ENCODE measurements at regions not wholly inside any gene's neighbourhood (a gene's known extent, or its start where the extent isn't known, plus 50 kb on each side); places are given as distances from the start of the nearest gene placed in this dataset.
"Not testable (repeated sequence)": the region's sequence is repeated elsewhere in the genome, so short reads cannot be mapped to it uniquely, and the experiment has no call there.

GRCh38 chr15:78708713-78709260 lies 67.8 kb upstream of the CHRNB4 start:
- Mint-ChIP-seq H3K36me3 (ENCODE audit: insufficient read depth, unreplicated experiment) (no peaks in the 10 kb centered on the region), H3K27ac (ENCODE audit: low read depth, unreplicated experiment) (no peak overlapping the region), H3K4me1 (ENCODE audit: insufficient read depth, unreplicated experiment) (no peaks in the 10 kb centered on the region), H3K9me3 (ENCODE audit: unreplicated experiment) (peaks cover 8% of the 10 kb centered on the region), H3K27me3 (ENCODE audit: insufficient read depth, unreplicated experiment) (peaks cover 40% of the 10 kb centered on the region), H3K4me3 (ENCODE audit: unreplicated experiment) (no peak overlapping the region)
- no peak for TF ChIP-seq CTCF (IDR thresholded peaks at IDR 0.05; ENCODE audit: unreplicated experiment)
- CTCF ChIA-PET: interaction anchor here (0.5 to 6.1 kb wide), 12 partner anchors 13 to 577 kb away, joined by 3 to 88 read pairs (median 4); partner anchors contain the start of gene CHRNB4
- no peak for DNase-seq (ENCODE audit: unreplicated experiment)
- POLR2A ChIA-PET: interaction anchor here (1.2 kb wide), 1 partner anchor 17 kb away, joined by 3 read pairs; no protein-coding TSS in a partner anchor
- intact Hi-C loops (cut with micrococcal nuclease): loop anchor here (1.0 to 10.0 kb wide), 4 partner anchors 70 to 401 kb away; no protein-coding TSS in a partner anchor
- no TSS peak for BruUV-seq (replicated peaks)

- not testable (repeated sequence) for H3K9me3 Mint-ChIP-seq (ENCODE audit: unreplicated experiment); BruUV-seq (replicated peaks); DNase-seq (ENCODE audit: unreplicated experiment); H3K36me3 Mint-ChIP-seq (ENCODE audit: insufficient read depth, unreplicated experiment); H3K4me1 Mint-ChIP-seq (ENCODE audit: insufficient read depth, unreplicated experiment); H3K27ac Mint-ChIP-seq (ENCODE audit: low read depth, unreplicated experiment); H3K4me3 Mint-ChIP-seq (ENCODE audit: unreplicated experiment)
- ChIA-PET POLR2A (interaction anchor here (0.7 to 0.8 kb wide), 2 partner anchors 12 to 96 kb away, joined by 3 read pairs; no protein-coding TSS in a partner anchor), CTCF (interaction anchor here (0.7 to 6.1 kb wide), 3 partner anchors 69 to 215 kb away, joined by 3 to 88 read pairs (median 4); partner anchors contain the start of gene CHRNB4)
- intact Hi-C loops (cut with micrococcal nuclease): loop anchor here (5.0 to 10.0 kb wide), 2 partner anchors 222 to 399 kb away; no protein-coding TSS in a partner anchor
- H3K27me3 Mint-ChIP-seq (ENCODE audit: insufficient read depth, unreplicated experiment): peaks cover 40% of the 10 kb centered on the region
Measured at GRCh38 chr15:78706481-78707235, 65.6 kb upstream of the CHRNB4 start.

GRCh38 chr15:78703334-78704056 lies 62.5 kb upstream of the CHRNB4 start:
- H3K4me1 Mint-ChIP-seq (ENCODE audit: insufficient read depth, unreplicated experiment); H3K9me3 Mint-ChIP-seq (ENCODE audit: unreplicated experiment); DNase-seq (ENCODE audit: unreplicated experiment); POLR2A ChIA-PET; H3K4me3 Mint-ChIP-seq (ENCODE audit: unreplicated experiment); H3K36me3 Mint-ChIP-seq (ENCODE audit: insufficient read depth, unreplicated experiment); BruUV-seq (replicated peaks); H3K27ac Mint-ChIP-seq (ENCODE audit: low read depth, unreplicated experiment); CTCF ChIA-PET: not testable (repeated sequence)
- H3K27me3 Mint-ChIP-seq (ENCODE audit: insufficient read depth, unreplicated experiment): peaks cover 50% of the 10 kb centered on the region
- intact Hi-C loops (cut with micrococcal nuclease): loop anchor here (10.0 kb wide), 1 partner anchor 219 kb away; no protein-coding TSS in a partner anchor

- Mint-ChIP-seq H3K4me3 (ENCODE audit: unreplicated experiment) (no peak overlapping the region), H3K4me1 (ENCODE audit: insufficient read depth, unreplicated experiment) (no peaks in the 10 kb centered on the region), H3K27ac (ENCODE audit: low read depth, unreplicated experiment) (no peak overlapping the region), H3K9me3 (ENCODE audit: unreplicated experiment) (no peaks in the 10 kb centered on the region), H3K36me3 (ENCODE audit: insufficient read depth, unreplicated experiment) (no peaks in the 10 kb centered on the region), H3K27me3 (ENCODE audit: insufficient read depth, unreplicated experiment) (peaks cover 50% of the 10 kb centered on the region)
- BruUV-seq (replicated peaks): no TSS peak
- intact Hi-C loops (cut with micrococcal nuclease): loop anchor here (10.0 kb wide), 1 partner anchor 218 kb away; no protein-coding TSS in a partner anchor
- DNase-seq (ENCODE audit: unreplicated experiment): no peak
- POLR2A ChIA-PET: no interaction called here
- no peak for TF ChIP-seq CTCF (IDR thresholded peaks at IDR 0.05; ENCODE audit: unreplicated experiment)
- CTCF ChIA-PET: interaction anchor here (1.2 kb wide), 1 partner anchor 8 kb away, joined by 5 read pairs; no protein-coding TSS in a partner anchor
Measured at GRCh38 chr15:78702609-78703333, 61.8 kb upstream of the CHRNB4 start.

Data from MCF 10A (cell line).